ENCODE measurements at regions not wholly inside any gene's neighbourhood (a gene's known extent, or its start where the extent isn't known, plus 50 kb on each side); places are given as distances from the start of the nearest gene placed in this dataset.

DNA sequence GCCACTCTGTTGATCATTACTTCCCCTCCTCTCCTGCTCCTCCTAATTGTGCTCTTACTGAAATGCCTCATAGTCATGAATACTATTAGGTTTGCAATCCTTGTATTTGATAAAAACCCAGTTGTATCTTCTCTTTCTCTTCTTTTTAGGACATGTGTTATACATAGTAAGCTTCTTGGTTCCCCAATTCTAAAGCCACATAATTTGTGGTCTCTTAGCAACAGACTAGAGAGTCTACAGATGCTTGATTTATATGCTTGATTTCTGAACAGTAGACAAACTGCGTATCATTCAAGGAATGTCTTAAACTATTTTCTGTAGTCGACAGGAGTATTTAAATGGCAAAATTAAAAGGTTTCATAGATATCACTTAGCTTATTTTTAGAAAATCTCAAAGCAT is 1598.9 kb downstream of the PLA2G4A start:
- no peak for TF ChIP-seq POLR2AphosphoS5 (IDR thresholded peaks at IDR 0.05)
- no peak for TF ChIP-seq POLR2A (IDR thresholded peaks at IDR 0.05)
